ENCODE measurements at regions not wholly inside any gene's neighbourhood (a gene's known extent, or its start where the extent isn't known, plus 50 kb on each side); places are given as distances from the start of the nearest gene placed in this dataset.

GRCh38 chr15:95267481-95267880 lies 1036.1 kb downstream of the MCTP2 start:
- TF ChIP-seq, protein P1, sequence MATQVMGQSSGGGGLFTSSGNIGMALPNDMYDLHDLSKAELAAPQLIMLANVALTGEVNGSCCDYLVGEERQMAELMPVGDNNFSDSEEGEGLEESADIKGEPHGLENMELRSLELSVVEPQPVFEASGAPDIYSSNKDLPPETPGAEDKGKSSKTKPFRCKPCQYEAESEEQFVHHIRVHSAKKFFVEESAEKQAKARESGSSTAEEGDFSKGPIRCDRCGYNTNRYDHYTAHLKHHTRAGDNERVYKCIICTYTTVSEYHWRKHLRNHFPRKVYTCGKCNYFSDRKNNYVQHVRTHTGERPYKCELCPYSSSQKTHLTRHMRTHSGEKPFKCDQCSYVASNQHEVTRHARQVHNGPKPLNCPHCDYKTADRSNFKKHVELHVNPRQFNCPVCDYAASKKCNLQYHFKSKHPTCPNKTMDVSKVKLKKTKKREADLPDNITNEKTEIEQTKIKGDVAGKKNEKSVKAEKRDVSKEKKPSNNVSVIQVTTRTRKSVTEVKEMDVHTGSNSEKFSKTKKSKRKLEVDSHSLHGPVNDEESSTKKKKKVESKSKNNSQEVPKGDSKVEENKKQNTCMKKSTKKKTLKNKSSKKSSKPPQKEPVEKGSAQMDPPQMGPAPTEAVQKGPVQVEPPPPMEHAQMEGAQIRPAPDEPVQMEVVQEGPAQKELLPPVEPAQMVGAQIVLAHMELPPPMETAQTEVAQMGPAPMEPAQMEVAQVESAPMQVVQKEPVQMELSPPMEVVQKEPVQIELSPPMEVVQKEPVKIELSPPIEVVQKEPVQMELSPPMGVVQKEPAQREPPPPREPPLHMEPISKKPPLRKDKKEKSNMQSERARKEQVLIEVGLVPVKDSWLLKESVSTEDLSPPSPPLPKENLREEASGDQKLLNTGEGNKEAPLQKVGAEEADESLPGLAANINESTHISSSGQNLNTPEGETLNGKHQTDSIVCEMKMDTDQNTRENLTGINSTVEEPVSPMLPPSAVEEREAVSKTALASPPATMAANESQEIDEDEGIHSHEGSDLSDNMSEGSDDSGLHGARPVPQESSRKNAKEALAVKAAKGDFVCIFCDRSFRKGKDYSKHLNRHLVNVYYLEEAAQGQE (IDR thresholded peaks at IDR 0.05; ENCODE audit: insufficient replicate concordance, low read depth): no peak
- TF ChIP-seq, protein P2, sequence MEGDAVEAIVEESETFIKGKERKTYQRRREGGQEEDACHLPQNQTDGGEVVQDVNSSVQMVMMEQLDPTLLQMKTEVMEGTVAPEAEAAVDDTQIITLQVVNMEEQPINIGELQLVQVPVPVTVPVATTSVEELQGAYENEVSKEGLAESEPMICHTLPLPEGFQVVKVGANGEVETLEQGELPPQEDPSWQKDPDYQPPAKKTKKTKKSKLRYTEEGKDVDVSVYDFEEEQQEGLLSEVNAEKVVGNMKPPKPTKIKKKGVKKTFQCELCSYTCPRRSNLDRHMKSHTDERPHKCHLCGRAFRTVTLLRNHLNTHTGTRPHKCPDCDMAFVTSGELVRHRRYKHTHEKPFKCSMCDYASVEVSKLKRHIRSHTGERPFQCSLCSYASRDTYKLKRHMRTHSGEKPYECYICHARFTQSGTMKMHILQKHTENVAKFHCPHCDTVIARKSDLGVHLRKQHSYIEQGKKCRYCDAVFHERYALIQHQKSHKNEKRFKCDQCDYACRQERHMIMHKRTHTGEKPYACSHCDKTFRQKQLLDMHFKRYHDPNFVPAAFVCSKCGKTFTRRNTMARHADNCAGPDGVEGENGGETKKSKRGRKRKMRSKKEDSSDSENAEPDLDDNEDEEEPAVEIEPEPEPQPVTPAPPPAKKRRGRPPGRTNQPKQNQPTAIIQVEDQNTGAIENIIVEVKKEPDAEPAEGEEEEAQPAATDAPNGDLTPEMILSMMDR (IDR thresholded peaks at IDR 0.05; ENCODE audit: insufficient read depth, low read length): no peak
- no peak for TF ChIP-seq GABPA (IDR thresholded peaks at IDR 0.05; ENCODE audit: low read depth)
- no peak for TF ChIP-seq POLR2AphosphoS5 (IDR thresholded peaks at IDR 0.05; ENCODE audit: low read depth)
- TF ChIP-seq SPI1 (IDR thresholded peaks at IDR 0.05; ENCODE audit: borderline replicate concordance, low read depth): peak; percentile 7; the same call in 1 of the 2 replicates
- DNase-seq (ENCODE audit: low read depth in 1 of 2, low spot score in 1 of 2): no peak
- H3K27ac ChIP-seq (replicated peaks): no peak overlapping the region
- no peaks in the 10 kb centered on the region for H3K27me3 ChIP-seq (ENCODE audit: insufficient read depth, poor library complexity, severe bottlenecking)
- H3K4me3 ChIP-seq (replicated peaks; ENCODE audit: insufficient read depth, low read length): no peak overlapping the region

- Histone ChIP-seq H3K27ac (replicated peaks) (no peak overlapping the region), H3K4me3 (replicated peaks; ENCODE audit: insufficient read depth, low read length) (no peak overlapping the region), H3K27me3 (ENCODE audit: insufficient read depth, poor library complexity, severe bottlenecking) (no peaks in the 10 kb centered on the region)
- DNase-seq (ENCODE audit: low read depth in 1 of 2, low spot score in 1 of 2): no peak
- TF ChIP-seq POLR2AphosphoS5 (IDR thresholded peaks at IDR 0.05; ENCODE audit: low read depth) (no peak), SPI1 (IDR thresholded peaks at IDR 0.05; ENCODE audit: borderline replicate concordance, low read depth) (no peak), GABPA (IDR thresholded peaks at IDR 0.05; ENCODE audit: low read depth) (no peak)
- TF ChIP-seq, protein P2 (IDR thresholded peaks at IDR 0.05; ENCODE audit: insufficient read depth, low read length): no peak
- TF ChIP-seq, protein P1 (IDR thresholded peaks at IDR 0.05; ENCODE audit: insufficient replicate concordance, low read depth): no peak
Observed at GRCh38 chr15:95269242-95270183, 1038.2 kb downstream of the MCTP2 start.

GRCh38 chr15:95274101-95274500 lies 1042.7 kb downstream of the MCTP2 start:
- Histone ChIP-seq H3K4me3 (replicated peaks; ENCODE audit: insufficient read depth, low read length) (no peak overlapping the region), H3K27me3 (ENCODE audit: insufficient read depth, poor library complexity, severe bottlenecking) (no peaks in the 10 kb centered on the region), H3K27ac (replicated peaks) (no peak overlapping the region)
- TF ChIP-seq SPI1 (IDR thresholded peaks at IDR 0.05; ENCODE audit: borderline replicate concordance, low read depth): no peak
- TF ChIP-seq, protein P1 (IDR thresholded peaks at IDR 0.05; ENCODE audit: insufficient replicate concordance, low read depth): no peak
- TF ChIP-seq, protein P2 (IDR thresholded peaks at IDR 0.05; ENCODE audit: insufficient read depth, low read length): no peak
- TF ChIP-seq POLR2AphosphoS5 (IDR thresholded peaks at IDR 0.05; ENCODE audit: low read depth): no peak
- TF ChIP-seq GABPA (IDR thresholded peaks at IDR 0.05; ENCODE audit: low read depth): no peak
- DNase-seq (ENCODE audit: low read depth in 1 of 2, low spot score in 1 of 2): no peak
